Pancreas (tissue), 10 donors: ENCODE measurements at regions not wholly inside any gene's neighbourhood (a gene's known extent, or its start where the extent isn't known, plus 50 kb on each side); places are given as distances from the start of the nearest gene placed in this dataset.

Experiments used
- ATAC-seq, 4 donors: fragments of 200-7000 bp; cut with Tn5 transposase; one replicate each; pipeline versions ENCODE4 v1.8.0 to v1.9.1; 2020; ENCODE audit warnings: mild to moderate bottlenecking in 4 of 4, moderate library complexity in 4 of 4
- DNase-seq, 6 donors: peaks; one replicate each; pipeline ENCODE4 v3.0.0-alpha.2; 2020
- FAIRE-seq: peaks from 2 replicates; lab custom pipeline; 2012; peaks lifted over from hg19 to GRCh38; lab: Jason Lieb, UNC
- H3K27ac ChIP-seq, 4 donors: fragments of 200-600 bp; sonication (generic); 1 replicate in 3 of 4; 2 replicates in 1 of 4; pipeline versions ENCODE4 v1.5.0 to v1.8.0; 2020
- H3K27me3 ChIP-seq, 4 donors: fragments of 200-600 bp; one replicate each; pipeline ENCODE4 v1.8.0; 2021
- H3K36me3 ChIP-seq, 3 donors: fragments of 200-600 bp; sonication (generic) in 1 of 3; one replicate each; pipeline versions ENCODE4 v1.5.0 to v1.8.0; 2020 to 2021
- H3K4me1 ChIP-seq, 3 donors: fragments of 200-600 bp; one replicate each; pipeline ENCODE4 v1.8.0; 2021
- H3K4me3 ChIP-seq, 4 donors: fragments of 200-600 bp; sonication (generic) in 2 of 4; one replicate each; pipeline versions ENCODE4 v1.5.0 to v1.8.0; 2020 to 2021
- H3K9me3 ChIP-seq, 4 donors: fragments of 200-600 bp; one replicate each; pipeline ENCODE4 v1.8.0; 2021
- WGBS, 2 donors: extraction: QIAGEN DNeasy Blood & Tissue Kit; methylation state at CpG; one replicate each; pipeline ENCODE4 v1.1.7; 2013; 5-methylcytosine and 5-hydroxymethylcytosine counted together
- intact Hi-C, 3 donors: fragments of 100-400 bp; cut with DNase I; formaldehyde crosslinking; loops; one replicate each; pipeline versions ENCODE4 v1.11.1 to v1.14.2; 2022
- TF ChIP-seq, protein P1 (sequence below), 4 donors: fragments of 200-600 bp; sonication (generic) in 3 of 4; IDR thresholded peaks; one replicate each; pipeline versions ENCODE4 v1.5.0 to v1.8.0; 2021; ENCODE audit warnings: antibody characterized with exemption in 4 of 4
- donor health status: healthy with polysubstance abuse.
- donor health status: DM: no; HTN: no; CAD: no; lungs with moderate emphysema.
- donor health status: DM: no; HTN: no; CAD: no.
- donor health status: control.
- donor health status: control.
- donor health status: Bipolar disorder and iron deficiency.
- donor health status: DM: yes; HTN: yes; CAD: no.
- donor health status: DM: no; HTN: no; CAD: no.
- donor health status: DM: no; HTN: no; CAD: no.
- donor health status: DM: yes; HTN: yes; CAD: no.

DNA sequence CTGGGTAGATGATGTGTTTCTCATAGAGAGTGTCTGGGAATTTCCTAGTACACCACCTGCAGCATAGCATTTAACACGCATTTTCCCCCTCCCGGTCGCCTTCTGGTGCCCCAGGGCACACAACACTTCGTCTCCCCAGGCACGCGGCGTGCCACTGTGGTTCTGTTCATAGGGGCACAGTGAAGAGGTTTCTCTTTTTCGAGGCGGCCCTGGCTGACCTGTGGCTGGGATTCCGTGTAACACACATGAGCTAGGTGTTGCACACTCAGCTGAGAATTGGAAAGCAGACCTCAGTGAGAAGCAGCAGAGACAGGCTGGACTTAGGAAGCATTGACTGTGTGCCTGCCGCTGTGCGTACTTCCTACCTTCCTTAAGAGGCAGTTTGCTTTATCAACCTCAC lies 214.3 kb upstream of the SHH start:
- DNase-seq (no peak), ATAC-seq (no peak), FAIRE-seq (no peak)
- H3K27me3 ChIP-seq = peaks cover 0 to 4% (median 0%) of the 10 kb centered on the region in 4 donors
- 69 to 89% methylated on average over 12 of the region's 12 CpGs for WGBS, 2 donors
- H3K4me3 ChIP-seq = no peak overlapping the region
- no peaks in the 10 kb centered on the region for H3K36me3 ChIP-seq
- H3K4me1 ChIP-seq = no peaks in the 10 kb centered on the region
- intact Hi-C loops = no loop called here
- H3K9me3 ChIP-seq = no peaks in the 10 kb centered on the region
- TF ChIP-seq, protein P1, sequence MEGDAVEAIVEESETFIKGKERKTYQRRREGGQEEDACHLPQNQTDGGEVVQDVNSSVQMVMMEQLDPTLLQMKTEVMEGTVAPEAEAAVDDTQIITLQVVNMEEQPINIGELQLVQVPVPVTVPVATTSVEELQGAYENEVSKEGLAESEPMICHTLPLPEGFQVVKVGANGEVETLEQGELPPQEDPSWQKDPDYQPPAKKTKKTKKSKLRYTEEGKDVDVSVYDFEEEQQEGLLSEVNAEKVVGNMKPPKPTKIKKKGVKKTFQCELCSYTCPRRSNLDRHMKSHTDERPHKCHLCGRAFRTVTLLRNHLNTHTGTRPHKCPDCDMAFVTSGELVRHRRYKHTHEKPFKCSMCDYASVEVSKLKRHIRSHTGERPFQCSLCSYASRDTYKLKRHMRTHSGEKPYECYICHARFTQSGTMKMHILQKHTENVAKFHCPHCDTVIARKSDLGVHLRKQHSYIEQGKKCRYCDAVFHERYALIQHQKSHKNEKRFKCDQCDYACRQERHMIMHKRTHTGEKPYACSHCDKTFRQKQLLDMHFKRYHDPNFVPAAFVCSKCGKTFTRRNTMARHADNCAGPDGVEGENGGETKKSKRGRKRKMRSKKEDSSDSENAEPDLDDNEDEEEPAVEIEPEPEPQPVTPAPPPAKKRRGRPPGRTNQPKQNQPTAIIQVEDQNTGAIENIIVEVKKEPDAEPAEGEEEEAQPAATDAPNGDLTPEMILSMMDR (IDR thresholded peaks at IDR 0.05) = no peak
- no peak overlapping the region for H3K27ac ChIP-seq

DNA sequence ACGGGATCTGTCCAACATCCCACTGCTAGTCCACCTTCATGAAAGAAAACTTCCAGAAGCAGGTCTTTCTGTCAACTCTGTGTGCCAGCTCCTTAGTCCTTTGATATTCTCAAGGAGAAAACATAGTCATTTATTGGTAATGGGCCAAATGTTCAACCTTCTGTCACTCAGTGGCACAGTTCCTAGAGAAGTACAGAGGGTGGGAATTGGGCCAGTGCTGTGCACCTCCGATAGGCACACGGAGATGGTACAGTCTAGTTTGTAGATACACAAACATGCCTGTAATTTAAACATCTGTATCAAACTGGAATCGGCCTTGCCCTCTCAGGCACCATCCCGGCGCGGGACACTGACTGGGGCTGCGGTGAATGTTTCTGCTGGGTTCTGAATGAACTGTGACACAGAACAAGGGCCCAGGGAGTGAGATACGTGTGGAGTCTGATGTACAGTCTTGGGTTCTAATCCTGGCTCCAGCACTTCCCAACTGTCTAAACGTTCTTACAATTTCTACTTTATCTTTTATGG lies 213.9 kb upstream of the SHH start:
- Histone ChIP-seq H3K4me1 (no peaks in the 10 kb centered on the region), H3K27me3 (peaks cover 0 to 4% (median 0%) of the 10 kb centered on the region in 4 donors), H3K36me3 (no peaks in the 10 kb centered on the region), H3K27ac (no peak overlapping the region), H3K4me3 (no peak overlapping the region), H3K9me3 (no peaks in the 10 kb centered on the region)
- DNase-seq = no peak
- TF ChIP-seq, protein P1 (IDR thresholded peaks at IDR 0.05) = no peak
- no peak for FAIRE-seq
- 70 to 74% methylated on average over 10 of the region's 10 CpGs for WGBS, 2 donors
- no peak for ATAC-seq
- intact Hi-C loops = no loop called here

DNA sequence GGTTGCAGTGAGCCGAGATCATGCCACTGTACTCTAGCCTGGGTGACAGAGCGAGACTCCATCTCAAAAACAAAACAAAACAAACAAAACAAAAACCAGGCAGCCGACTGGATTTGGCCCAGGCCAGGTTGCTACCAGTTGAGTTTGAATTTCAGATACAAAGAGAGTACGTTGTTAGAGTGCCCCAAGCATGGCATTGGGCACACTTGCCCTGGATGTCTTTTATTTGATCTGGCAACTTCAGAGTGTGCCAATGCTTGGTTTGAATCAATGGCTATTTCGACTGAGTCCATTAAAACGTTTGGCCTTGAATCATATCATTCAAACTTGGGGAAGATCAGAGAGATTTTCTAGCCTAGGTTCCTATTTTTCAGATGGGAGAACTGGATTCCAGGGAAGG lies 213.4 kb upstream of the SHH start:
- TF ChIP-seq, protein P1 (IDR thresholded peaks at IDR 0.05) = no peak
- FAIRE-seq (no peak), ATAC-seq (no peak), DNase-seq (no peak)
- H3K36me3 ChIP-seq = no peaks in the 10 kb centered on the region
- H3K9me3 ChIP-seq = no peaks in the 10 kb centered on the region
- WGBS, 2 donors = 51 to 54% methylated on average over 6 of the region's 6 CpGs
- H3K4me3 ChIP-seq = no peak overlapping the region
- intact Hi-C loops = no loop called here
- no peaks in the 10 kb centered on the region for H3K4me1 ChIP-seq
- H3K27ac ChIP-seq = no peak overlapping the region
- H3K27me3 ChIP-seq = no peaks in the 10 kb centered on the region

DNA sequence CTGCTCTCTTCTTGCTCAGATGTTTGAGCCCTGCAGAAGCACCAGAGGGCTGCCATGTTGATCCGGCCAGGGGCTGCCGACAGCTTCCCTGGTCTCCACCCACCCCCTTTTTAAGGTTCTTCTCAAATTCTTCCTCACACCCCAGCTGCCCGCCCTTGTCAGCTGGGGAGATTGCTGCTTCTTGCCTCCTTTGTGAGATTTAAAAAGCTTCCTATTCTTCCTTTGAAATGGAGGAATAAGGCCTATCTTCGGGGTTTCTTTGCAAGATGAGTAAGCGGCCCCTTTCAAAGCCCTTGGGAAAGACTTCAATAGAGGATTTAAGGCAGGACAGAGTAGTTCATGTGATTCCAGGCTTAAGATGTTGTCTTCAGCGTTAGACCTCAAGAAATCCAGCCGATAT lies 211.9 kb upstream of the SHH start:
- no peaks in the 10 kb centered on the region for H3K36me3 ChIP-seq
- H3K27me3 ChIP-seq = no peaks in the 10 kb centered on the region
- no peaks in the 10 kb centered on the region for H3K4me1 ChIP-seq
- 85 to 91% methylated on average over 7 of the region's 7 CpGs for WGBS, 2 donors
- intact Hi-C loops = no loop called here
- H3K4me3 ChIP-seq = no peak overlapping the region
- H3K9me3 ChIP-seq = no peaks in the 10 kb centered on the region
- ATAC-seq = no peak
- no peak for DNase-seq
- TF ChIP-seq, protein P1 (IDR thresholded peaks at IDR 0.05) = no peak
- H3K27ac ChIP-seq = no peak overlapping the region
- no peak for FAIRE-seq

DNA sequence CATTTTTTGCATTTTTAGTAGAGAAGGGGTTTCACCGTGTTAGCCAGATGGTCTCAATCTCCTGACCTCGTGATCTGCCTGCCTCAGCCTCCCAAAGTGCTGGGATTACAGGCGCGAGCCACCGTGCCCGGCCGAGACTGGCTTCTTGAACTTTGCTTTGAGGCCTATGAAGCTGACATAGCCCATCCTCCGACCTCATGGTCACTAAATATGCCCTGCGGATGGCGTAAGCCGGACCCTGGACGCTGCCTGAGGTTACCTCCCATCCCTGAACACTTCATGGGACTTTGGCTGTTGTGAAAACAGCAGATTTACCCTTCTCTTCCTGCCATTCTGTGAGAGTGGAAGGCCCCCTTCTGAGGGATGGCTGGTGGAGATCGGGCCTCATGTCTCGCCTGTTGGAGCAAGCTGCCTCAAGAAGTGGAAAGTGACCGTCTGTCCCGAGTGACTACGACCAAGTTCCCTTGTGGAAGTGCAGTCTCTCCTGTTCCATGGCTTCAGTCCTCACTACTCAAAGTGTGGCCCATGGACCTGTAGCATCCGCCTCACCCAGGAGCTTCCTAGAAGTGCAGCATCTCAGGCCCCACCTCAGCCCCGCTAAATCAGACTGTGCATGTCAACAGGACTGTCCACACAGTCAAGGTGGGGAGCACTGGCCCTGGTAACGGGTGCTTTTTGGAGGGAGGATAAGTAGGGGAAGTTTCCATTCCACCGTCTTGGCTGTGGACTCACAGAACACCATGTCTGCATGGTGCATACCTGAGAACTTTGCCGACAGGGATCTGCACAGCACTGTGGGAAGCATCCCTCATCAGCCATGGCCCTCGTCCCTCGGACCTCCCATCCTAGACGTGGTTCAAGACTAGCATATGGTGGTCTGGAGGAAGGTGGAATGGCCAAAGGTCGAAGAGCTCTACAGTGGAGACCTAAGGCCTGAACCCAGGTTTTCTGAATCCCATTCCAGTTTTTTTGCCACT lies 210.5 kb upstream of the SHH start:
- DNase-seq (no peak), ATAC-seq (no peak), FAIRE-seq (no peak)
- 79 to 84% methylated on average over 26 of the region's 26 CpGs for WGBS, 2 donors
- Histone ChIP-seq H3K27ac (no peak overlapping the region), H3K36me3 (no peaks in the 10 kb centered on the region), H3K4me1 (no peaks in the 10 kb centered on the region), H3K27me3 (no peaks in the 10 kb centered on the region), H3K4me3 (no peak overlapping the region), H3K9me3 (no peaks in the 10 kb centered on the region)
- TF ChIP-seq, protein P1 (IDR thresholded peaks at IDR 0.05) = no peak
- intact Hi-C loops = no loop called here
